Osteocyte (in vitro differentiated cells): ENCODE measurements at regions not wholly inside any gene's neighbourhood (a gene's known extent, or its start where the extent isn't known, plus 50 kb on each side); places are given as distances from the start of the nearest gene placed in this dataset.

Experiments used
- DNase-seq: peaks from one replicate; pipeline ENCODE4 v3.0.0; 2021; ENCODE audit warnings: mixed read lengths; ENCODE audit not compliant: unreplicated experiment; ENCODE audit errors: extremely low spot score
- H3K27ac Mint-ChIP-seq: one replicate; pipeline ENCODE4 v1.8.0; 2021; ENCODE audit warnings: mild to moderate bottlenecking, mixed read lengths; ENCODE audit not compliant: unreplicated experiment
- H3K27me3 Mint-ChIP-seq: one replicate; pipeline ENCODE4 v1.8.0; 2021; ENCODE audit warnings: mixed read lengths; ENCODE audit not compliant: unreplicated experiment
- H3K36me3 Mint-ChIP-seq: one replicate; pipeline ENCODE4 v1.8.0; 2021; ENCODE audit warnings: mixed read lengths; ENCODE audit not compliant: unreplicated experiment
- H3K4me1 Mint-ChIP-seq: one replicate; pipeline ENCODE4 v1.8.0; 2021; ENCODE audit warnings: mixed read lengths; ENCODE audit not compliant: unreplicated experiment
- H3K4me3 Mint-ChIP-seq: one replicate; pipeline ENCODE4 v1.8.0; 2021; ENCODE audit warnings: mild to moderate bottlenecking, moderate library complexity, mixed read lengths; ENCODE audit not compliant: unreplicated experiment
- H3K9me3 Mint-ChIP-seq: one replicate; pipeline ENCODE4 v1.8.0; 2021; ENCODE audit warnings: mixed read lengths; ENCODE audit not compliant: unreplicated experiment
- CTCF ChIP-seq: fragments of 200-600 bp; sonication (generic); IDR thresholded peaks from 2 replicates; pipeline ENCODE4 v1.5.0; 2021; ENCODE audit warnings: antibody characterized with exemption, mild to moderate bottlenecking, moderate library complexity

GRCh38 chr18:47737198-47737830 lies 193.1 kb downstream of the SMAD2 start:
- Mint-ChIP-seq H3K27ac (no peak overlapping the region), H3K9me3 (peaks cover 4% of the 10 kb centered on the region), H3K36me3 (no peaks in the 10 kb centered on the region), H3K27me3 (peaks cover 36% of the 10 kb centered on the region), H3K4me3 (no peak overlapping the region), H3K4me1 (no peaks in the 10 kb centered on the region)
- TF ChIP-seq CTCF, result no peak
- peak; percentile 78 for DNase-seq

DNA sequence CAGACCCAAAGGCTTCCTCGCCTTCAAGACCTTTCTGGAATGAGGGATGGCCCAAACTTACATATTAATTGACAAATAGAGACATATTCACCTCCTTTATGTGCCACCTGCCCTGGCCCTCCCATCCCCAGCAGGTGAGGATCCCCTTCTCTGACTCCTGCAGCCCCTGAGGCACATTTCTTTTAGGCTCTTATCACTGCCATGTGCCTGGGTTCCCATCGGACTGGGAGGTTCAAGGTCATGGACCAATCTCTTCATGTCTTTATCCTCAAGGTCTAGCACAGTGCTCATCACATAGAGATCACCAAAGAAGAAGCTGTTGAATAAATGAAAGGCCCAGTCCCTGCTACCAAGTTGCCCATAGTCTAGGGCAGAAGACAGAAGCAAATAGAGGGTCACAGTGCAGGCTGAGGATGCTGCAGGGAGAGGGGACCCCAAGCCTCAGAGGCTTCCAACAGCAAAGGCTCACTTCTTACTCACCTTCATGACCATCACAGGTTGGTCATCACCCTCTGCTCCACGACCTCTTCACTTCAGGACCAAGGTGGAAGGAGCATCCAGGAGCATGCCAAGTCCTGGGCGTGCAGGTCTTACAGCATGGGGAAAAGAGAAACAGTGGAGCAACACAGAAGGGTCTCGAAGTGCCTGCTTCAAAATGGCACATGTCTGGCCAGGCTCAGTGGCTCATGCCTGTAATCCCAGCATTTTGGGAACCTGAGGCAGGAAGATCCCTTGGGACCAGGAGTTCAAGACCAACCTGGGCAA lies 193.9 kb downstream of the SMAD2 start:
- H3K4me1 Mint-ChIP-seq, result no peaks in the 10 kb centered on the region
- no peak overlapping the region for H3K4me3 Mint-ChIP-seq

GRCh38 chr18:47735041-47735702 lies 195.3 kb downstream of the SMAD2 start:
- Mint-ChIP-seq H3K4me3 (no peak overlapping the region), H3K36me3 (no peaks in the 10 kb centered on the region), H3K27me3 (peaks cover 29% of the 10 kb centered on the region), H3K27ac (no peak overlapping the region), H3K4me1 (no peaks in the 10 kb centered on the region), H3K9me3 (peaks cover 4% of the 10 kb centered on the region)
- peak; percentile 60 for DNase-seq
- TF ChIP-seq CTCF, result no peak

More for the DNA sequence above, 193.9 kb downstream of the SMAD2 start:
- H3K27ac Mint-ChIP-seq, result no peak overlapping the region
- H3K27me3 Mint-ChIP-seq, result peaks cover 31% of the 10 kb centered on the region
- peak; percentile 59 for DNase-seq
- H3K36me3 Mint-ChIP-seq, result no peaks in the 10 kb centered on the region
- peaks cover 4% of the 10 kb centered on the region for H3K9me3 Mint-ChIP-seq
- no peak for TF ChIP-seq CTCF

- Mint-ChIP-seq H3K27me3 (peaks cover 18% of the 10 kb centered on the region), H3K9me3 (no peaks in the 10 kb centered on the region), H3K4me3 (no peak overlapping the region), H3K36me3 (no peaks in the 10 kb centered on the region), H3K27ac (no peak overlapping the region), H3K4me1 (no peaks in the 10 kb centered on the region)
- DNase-seq, result no peak
- TF ChIP-seq CTCF, result no peak
Measured at GRCh38 chr18:47731276-47731675, 199.2 kb downstream of the SMAD2 start.

DNA sequence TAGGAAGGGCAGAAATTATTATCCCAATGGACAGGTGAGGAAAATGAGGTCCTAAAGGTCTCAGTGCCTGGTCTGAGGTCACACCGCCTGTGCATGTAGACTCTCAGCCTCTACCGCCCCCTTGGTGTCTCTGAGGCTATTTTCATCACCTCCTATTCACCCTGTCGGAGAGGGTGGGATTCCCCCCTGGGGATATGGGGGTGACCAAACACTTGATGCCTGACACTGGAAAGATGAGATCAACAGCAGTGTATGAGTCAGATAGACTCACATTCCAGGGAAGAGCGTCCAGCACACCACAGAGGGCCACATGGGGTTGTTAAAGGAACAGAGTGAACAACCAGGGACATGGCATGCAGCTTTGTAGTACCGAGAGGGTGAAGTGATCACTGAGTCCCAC lies 199.7 kb downstream of the SMAD2 start:
- Mint-ChIP-seq H3K36me3 (no peaks in the 10 kb centered on the region), H3K27me3 (peaks cover 18% of the 10 kb centered on the region), H3K27ac (no peak overlapping the region), H3K4me3 (no peak overlapping the region), H3K4me1 (no peaks in the 10 kb centered on the region), H3K9me3 (no peaks in the 10 kb centered on the region)
- no peak for DNase-seq
- no peak for TF ChIP-seq CTCF
